OCI-LY7 (cell line): ENCODE measurements at regions not wholly inside any gene's neighbourhood (a gene's known extent, or its start where the extent isn't known, plus 50 kb on each side); places are given as distances from the start of the nearest gene placed in this dataset.
"Not testable (repeated sequence)": the region's sequence is repeated elsewhere in the genome, so short reads cannot be mapped to it uniquely, and the experiment has no call there.

ENCODE experiments used
- BruUV-seq: library from RNA; stranded (reverse); fragments of 400-500 nt; replicated peaks from 2 replicates; lab custom pipeline; 2021; lab: Mats Ljungman, UMichigan
- CTCF ChIA-PET: fragments of 300-600 bp; sonication (Branson Sonifier 250); formaldehyde crosslinking; loops from one replicate; lab custom pipeline; 2022; ENCODE audit warnings: antibody characterized with exemption; ENCODE audit not compliant: unreplicated experiment; lab: Charles Lee
- POLR2A ChIA-PET: fragments of 300-600 bp; sonication (Branson Sonifier 250); formaldehyde crosslinking; loops from one replicate; lab custom pipeline; 2022; ENCODE audit warnings: antibody characterized with exemption; lab: Charles Lee
- DNase-seq: peaks from one replicate; pipeline ENCODE4 v3.0.0-alpha.2; 2015; ENCODE audit warnings: low spot score
- H2AFZ ChIP-seq: fragments of 200-600 bp; sonication (generic), shearing (Covaris generic); 2 replicates; pipeline ENCODE4 v1.6.1; 2014; ENCODE audit warnings: mild to moderate bottlenecking, antibody characterized with exemption, low read length, moderate library complexity
- H3K27ac ChIP-seq: fragments of 200-600 bp; sonication (generic); 2 replicates; pipeline ENCODE4 v1.5.1; 2014; ENCODE audit warnings: mixed run types, low read depth, mild to moderate bottlenecking, moderate library complexity, low read length, inconsistent platforms; ENCODE audit not compliant: poor library complexity, severe bottlenecking
- H3K36me3 ChIP-seq: fragments of 200-600 bp; sonication (generic); 2 replicates; pipeline ENCODE4 v1.6.1; 2014; ENCODE audit warnings: mild to moderate bottlenecking, antibody characterized with exemption, low read length, moderate library complexity, mixed read lengths; ENCODE audit not compliant: insufficient read depth
- H3K4me1 ChIP-seq: fragments of 200-600 bp; sonication (generic); 2 replicates; pipeline ENCODE4 v1.5.1; 2014; ENCODE audit warnings: mild to moderate bottlenecking, low read length; ENCODE audit not compliant: insufficient read depth, poor library complexity, severe bottlenecking
- H3K4me2 ChIP-seq: fragments of 200-600 bp; sonication (generic); 2 replicates; pipeline ENCODE4 v1.6.1; 2014; ENCODE audit warnings: mild to moderate bottlenecking, low read length
- H3K4me3 ChIP-seq: fragments of 200-600 bp; sonication (generic); 2 replicates; pipeline ENCODE4 v1.5.1; 2014; ENCODE audit warnings: mild to moderate bottlenecking, low read depth, low read length; ENCODE audit not compliant: poor library complexity, severe bottlenecking
- H3K79me2 ChIP-seq: fragments of 200-600 bp; sonication (generic); 2 replicates; pipeline ENCODE4 v1.6.1; 2016; ENCODE audit warnings: low read depth, mild to moderate bottlenecking, low read length, moderate library complexity, mixed read lengths; ENCODE audit not compliant: insufficient read depth
- H3K9me2 ChIP-seq: fragments of 200-600 bp; sonication (generic); 2 replicates; pipeline ENCODE4 v1.6.1; 2016; ENCODE audit warnings: mild to moderate bottlenecking, low read length, mixed read lengths; ENCODE audit not compliant: insufficient read depth
- H3K9me3 ChIP-seq: fragments of 200-600 bp; sonication (generic); 2 replicates; pipeline ENCODE4 v1.6.1; 2014; ENCODE audit warnings: mild to moderate bottlenecking, mixed run types, low read length, mixed read lengths
- H4K20me1 ChIP-seq: fragments of 200-600 bp; sonication (generic); 2 replicates; pipeline ENCODE4 v1.6.1; 2014; ENCODE audit warnings: mild to moderate bottlenecking, antibody characterized with exemption, low read length, moderate library complexity, mixed read lengths; ENCODE audit not compliant: insufficient read depth
- CTCF ChIP-seq: fragments of 200-600 bp; sonication (generic); conservative IDR thresholded peaks from 2 replicates; pipeline ENCODE4 v1.5.1; 2014; ENCODE audit warnings: mild to moderate bottlenecking, antibody characterized with exemption, low read length, moderate library complexity, mixed read lengths
- EZH2phosphoT487 ChIP-seq: fragments of 200-600 bp; sonication (generic); IDR thresholded peaks from 2 replicates; pipeline ENCODE4 v1.6.1; 2018; ENCODE audit warnings: low read depth, borderline replicate concordance, mild to moderate bottlenecking, mixed run types, antibody characterized with exemption, low read length, moderate library complexity, mixed read lengths
- intact Hi-C: fragments of 100-400 bp; cut with micrococcal nuclease; formaldehyde crosslinking; loops from one replicate; pipeline ENCODE4 v1.10.0; 2022; ENCODE audit not compliant: unreplicated experiment

- H4K20me1 ChIP-seq = no peaks in the 10 kb centered on the region
- H3K4me3 ChIP-seq = no peak overlapping the region
- H3K9me3 ChIP-seq = no peaks in the 10 kb centered on the region
- no peak for TF ChIP-seq EZH2phosphoT487
- TF ChIP-seq CTCF = no peak
- POLR2A ChIA-PET = no interaction called here
- H3K9me2 ChIP-seq = no peaks in the 10 kb centered on the region
- no peak overlapping the region for H3K4me2 ChIP-seq
- H3K4me1 ChIP-seq = no peaks in the 10 kb centered on the region
- intact Hi-C loops = no loop called here
- CTCF ChIA-PET = no interaction called here
- no peaks in the 10 kb centered on the region for H3K79me2 ChIP-seq
- no peak overlapping the region for H2AFZ ChIP-seq
- H3K36me3 ChIP-seq = no peaks in the 10 kb centered on the region
- BruUV-seq = no TSS peak
- DNase-seq = no peak
- H3K27ac ChIP-seq = no peak overlapping the region
Observed at GRCh38 chr6:2599817-2600216, 150.9 kb downstream of the MYLK4 start.

GRCh38 chr6:2598867-2599266 is 151.9 kb downstream of the MYLK4 start:
- POLR2A ChIA-PET = no interaction called here
- Histone ChIP-seq H3K9me2 (no peaks in the 10 kb centered on the region), H3K4me3 (no peak overlapping the region), H3K4me1 (no peaks in the 10 kb centered on the region), H3K79me2 (no peaks in the 10 kb centered on the region), H4K20me1 (no peaks in the 10 kb centered on the region), H3K36me3 (no peaks in the 10 kb centered on the region), H3K27ac (no peak overlapping the region), H2AFZ (no peak overlapping the region), H3K4me2 (no peak overlapping the region), H3K9me3 (no peaks in the 10 kb centered on the region)
- intact Hi-C loops = no loop called here
- TF ChIP-seq CTCF = no peak
- BruUV-seq = no TSS peak
- CTCF ChIA-PET = no interaction called here
- no peak for DNase-seq

- no TSS peak for BruUV-seq
- no peaks in the 10 kb centered on the region for H3K9me3 ChIP-seq
- no peak overlapping the region for H3K4me3 ChIP-seq
- ChIA-PET CTCF (no interaction called here), POLR2A (no interaction called here)
- H4K20me1 ChIP-seq = no peaks in the 10 kb centered on the region
- no peaks in the 10 kb centered on the region for H3K4me1 ChIP-seq
- no peaks in the 10 kb centered on the region for H3K9me2 ChIP-seq
- H3K4me2 ChIP-seq = no peak overlapping the region
- no peak overlapping the region for H2AFZ ChIP-seq
- H3K79me2 ChIP-seq = no peaks in the 10 kb centered on the region
- TF ChIP-seq EZH2phosphoT487 = no peak
- TF ChIP-seq CTCF = no peak
- H3K36me3 ChIP-seq = no peaks in the 10 kb centered on the region
- no peak for DNase-seq
- intact Hi-C loops = no loop called here
- H3K27ac ChIP-seq = no peak overlapping the region
Observed at GRCh38 chr6:2597991-2598390, 152.7 kb downstream of the MYLK4 start.

DNA sequence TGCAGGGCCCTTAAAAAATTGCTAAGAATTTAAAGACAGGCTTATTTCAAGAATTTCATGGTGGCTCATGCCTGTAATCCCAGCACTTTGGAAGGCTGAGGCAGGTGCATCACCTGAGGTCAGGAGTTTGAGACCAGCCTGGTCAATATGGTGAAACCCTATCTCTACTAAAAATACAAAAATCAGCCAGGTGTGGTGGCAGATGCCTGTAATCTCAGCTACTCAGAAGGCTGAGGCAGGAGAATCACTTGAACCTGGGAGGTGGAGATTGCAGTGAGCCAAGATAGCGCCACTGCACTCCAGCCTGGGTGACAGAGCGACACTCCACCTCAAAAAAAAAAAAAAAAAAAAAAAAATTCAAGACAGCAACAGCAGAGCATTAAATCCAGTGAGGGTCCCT is 153.3 kb downstream of the MYLK4 start:
- H3K79me2 ChIP-seq, intact Hi-C loops, H4K20me1 ChIP-seq, H3K4me2 ChIP-seq, BruUV-seq, H3K4me3 ChIP-seq, H3K36me3 ChIP-seq, H3K4me1 ChIP-seq, H3K27ac ChIP-seq, H3K9me3 ChIP-seq, H3K9me2 ChIP-seq, H2AFZ ChIP-seq, POLR2A ChIA-PET, DNase-seq, CTCF ChIA-PET: not testable (repeated sequence)
